IPS DF 19.7 (cell line): ENCODE measurements at regions not wholly inside any gene's neighbourhood (a gene's known extent, or its start where the extent isn't known, plus 50 kb on each side); places are given as distances from the start of the nearest gene placed in this dataset.

Experiments
- DNase-seq: peaks from one replicate; pipeline ENCODE4 v3.0.0-alpha.2; 2013; ENCODE audit warnings: low read depth, low spot score

- DNase-seq, result no peak
Observed at GRCh38 chr10:29397221-29397620, 108.4 kb downstream of the LYZL1 start.

DNA sequence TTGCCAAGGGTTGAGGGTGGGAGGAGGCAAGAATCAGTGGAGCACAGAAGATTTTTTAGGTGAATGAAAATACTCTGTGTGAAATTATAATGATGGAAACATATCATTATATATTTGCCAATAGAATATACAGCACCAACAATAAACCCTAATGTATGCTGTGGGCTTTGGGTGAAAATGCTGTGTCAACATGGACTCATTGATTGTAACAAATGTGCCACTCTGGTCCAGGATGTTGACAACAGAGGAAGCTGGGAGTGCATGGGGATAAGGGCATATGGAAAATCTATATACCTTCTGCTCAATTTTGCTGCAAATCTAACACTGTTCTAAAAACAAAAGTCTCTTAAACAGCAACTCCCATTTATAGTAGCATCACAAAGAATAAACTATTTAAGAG lies 114.3 kb downstream of the LYZL1 start:
- DNase-seq, result no peak

GRCh38 chr10:29407280-29407858 lies 118.5 kb downstream of the LYZL1 start:
- DNase-seq, result no peak
